ENCODE measurements at regions not wholly inside any gene's neighbourhood (a gene's known extent, or its start where the extent isn't known, plus 50 kb on each side); places are given as distances from the start of the nearest gene placed in this dataset.

- TF ChIP-seq, protein P1, sequence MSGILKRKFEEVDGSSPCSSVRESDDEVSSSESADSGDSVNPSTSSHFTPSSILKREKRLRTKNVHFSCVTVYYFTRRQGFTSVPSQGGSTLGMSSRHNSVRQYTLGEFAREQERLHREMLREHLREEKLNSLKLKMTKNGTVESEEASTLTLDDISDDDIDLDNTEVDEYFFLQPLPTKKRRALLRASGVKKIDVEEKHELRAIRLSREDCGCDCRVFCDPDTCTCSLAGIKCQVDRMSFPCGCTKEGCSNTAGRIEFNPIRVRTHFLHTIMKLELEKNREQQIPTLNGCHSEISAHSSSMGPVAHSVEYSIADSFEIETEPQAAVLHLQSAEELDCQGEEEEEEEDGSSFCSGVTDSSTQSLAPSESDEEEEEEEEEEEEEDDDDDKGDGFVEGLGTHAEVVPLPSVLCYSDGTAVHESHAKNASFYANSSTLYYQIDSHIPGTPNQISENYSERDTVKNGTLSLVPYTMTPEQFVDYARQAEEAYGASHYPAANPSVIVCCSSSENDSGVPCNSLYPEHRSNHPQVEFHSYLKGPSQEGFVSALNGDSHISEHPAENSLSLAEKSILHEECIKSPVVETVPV (CRISPR knock-in tag; IDR thresholded peaks at IDR 0.05), result no peak
- TF ChIP-seq BACH2 (CRISPR knock-in tag; IDR thresholded peaks at IDR 0.05; ENCODE audit: borderline replicate concordance) (no peak), TCF4 (CRISPR knock-in tag; IDR thresholded peaks at IDR 0.05; ENCODE audit: borderline replicate concordance) (no peak), ZFP3 (CRISPR knock-in tag; IDR thresholded peaks at IDR 0.05) (no peak), RARB (CRISPR knock-in tag; IDR thresholded peaks at IDR 0.05) (no peak), PATZ1 (CRISPR knock-in tag; IDR thresholded peaks at IDR 0.05; ENCODE audit: borderline replicate concordance) (no peak), ESRRG (CRISPR knock-in tag; IDR thresholded peaks at IDR 0.05) (no peak)
- TF ChIP-seq, protein P2, sequence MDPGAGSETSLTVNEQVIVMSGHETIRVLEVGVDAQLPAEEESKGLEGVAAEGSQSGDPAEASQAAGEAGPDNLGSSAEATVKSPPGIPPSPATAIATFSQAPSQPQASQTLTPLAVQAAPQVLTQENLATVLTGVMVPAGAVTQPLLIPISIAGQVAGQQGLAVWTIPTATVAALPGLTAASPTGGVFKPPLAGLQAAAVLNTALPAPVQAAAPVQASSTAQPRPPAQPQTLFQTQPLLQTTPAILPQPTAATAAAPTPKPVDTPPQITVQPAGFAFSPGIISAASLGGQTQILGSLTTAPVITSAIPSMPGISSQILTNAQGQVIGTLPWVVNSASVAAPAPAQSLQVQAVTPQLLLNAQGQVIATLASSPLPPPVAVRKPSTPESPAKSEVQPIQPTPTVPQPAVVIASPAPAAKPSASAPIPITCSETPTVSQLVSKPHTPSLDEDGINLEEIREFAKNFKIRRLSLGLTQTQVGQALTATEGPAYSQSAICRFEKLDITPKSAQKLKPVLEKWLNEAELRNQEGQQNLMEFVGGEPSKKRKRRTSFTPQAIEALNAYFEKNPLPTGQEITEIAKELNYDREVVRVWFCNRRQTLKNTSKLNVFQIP (CRISPR knock-in tag; IDR thresholded peaks at IDR 0.05; ENCODE audit: borderline replicate concordance, low read depth), result no peak
Observed at GRCh38 chr1:199619223-199619622, 408.3 kb upstream of the NR5A2 start.
